ENCODE measurements at regions not wholly inside any gene's neighbourhood (a gene's known extent, or its start where the extent isn't known, plus 50 kb on each side); places are given as distances from the start of the nearest gene placed in this dataset.

GRCh38 chr14:97413966-97414717, 617.0 kb downstream of the VRK1 start:
- no peak for DNase-seq (ENCODE audit: low read depth)
- TF ChIP-seq POLR2A (IDR thresholded peaks at IDR 0.05; ENCODE audit: extremely low read depth, insufficient read length) (no peak), CTCF (IDR thresholded peaks at IDR 0.05; ENCODE audit: low read depth, low read length) (no peak), MAX (IDR thresholded peaks at IDR 0.05; ENCODE audit: low read depth, low read length) (no peak), MYC (IDR thresholded peaks at IDR 0.05; ENCODE audit: low read depth, low read length) (no peak)
- no peak overlapping the region for H3K4me3 ChIP-seq (ENCODE audit: low read depth, low read length)

GRCh38 chr14:97414718-97415098, 617.5 kb downstream of the VRK1 start:
- H3K4me3 ChIP-seq (ENCODE audit: low read depth, low read length): no peak overlapping the region
- DNase-seq (ENCODE audit: low read depth): no peak
- TF ChIP-seq MYC (IDR thresholded peaks at IDR 0.05; ENCODE audit: low read depth, low read length) (no peak), MAX (IDR thresholded peaks at IDR 0.05; ENCODE audit: low read depth, low read length) (no peak), CTCF (IDR thresholded peaks at IDR 0.05; ENCODE audit: low read depth, low read length) (no peak), POLR2A (IDR thresholded peaks at IDR 0.05; ENCODE audit: extremely low read depth, insufficient read length) (no peak)

- no peak for DNase-seq (ENCODE audit: low read depth)
- no peak for TF ChIP-seq CTCF (IDR thresholded peaks at IDR 0.05; ENCODE audit: low read depth, low read length)
- no peak for TF ChIP-seq MAX (IDR thresholded peaks at IDR 0.05; ENCODE audit: low read depth, low read length)
- TF ChIP-seq MYC (IDR thresholded peaks at IDR 0.05; ENCODE audit: low read depth, low read length): no peak
- no peak for TF ChIP-seq POLR2A (IDR thresholded peaks at IDR 0.05; ENCODE audit: extremely low read depth, insufficient read length)
- no peak overlapping the region for H3K4me3 ChIP-seq (ENCODE audit: low read depth, low read length)
Observed at GRCh38 chr14:97415907-97416306, 618.7 kb downstream of the VRK1 start.

GRCh38 chr14:97416550-97416949, 619.4 kb downstream of the VRK1 start:
- no peak for DNase-seq (ENCODE audit: low read depth)
- TF ChIP-seq MAX (IDR thresholded peaks at IDR 0.05; ENCODE audit: low read depth, low read length) (no peak), CTCF (IDR thresholded peaks at IDR 0.05; ENCODE audit: low read depth, low read length) (no peak), MYC (IDR thresholded peaks at IDR 0.05; ENCODE audit: low read depth, low read length) (no peak), POLR2A (IDR thresholded peaks at IDR 0.05; ENCODE audit: extremely low read depth, insufficient read length) (no peak)
- H3K4me3 ChIP-seq (ENCODE audit: low read depth, low read length): no peak overlapping the region

GRCh38 chr14:97417331-97417730, 620.1 kb downstream of the VRK1 start:
- no peak for DNase-seq (ENCODE audit: low read depth)
- TF ChIP-seq MYC (IDR thresholded peaks at IDR 0.05; ENCODE audit: low read depth, low read length): no peak
- TF ChIP-seq CTCF (IDR thresholded peaks at IDR 0.05; ENCODE audit: low read depth, low read length): no peak
- no peak for TF ChIP-seq POLR2A (IDR thresholded peaks at IDR 0.05; ENCODE audit: extremely low read depth, insufficient read length)
- TF ChIP-seq MAX (IDR thresholded peaks at IDR 0.05; ENCODE audit: low read depth, low read length): no peak

More at GRCh38 chr14:97417331-97417730, 620.1 kb downstream of the VRK1 start:
- no peak overlapping the region for H3K4me3 ChIP-seq (ENCODE audit: low read depth, low read length)

Measured in NB4 (cell line).